Motor neuron (in vitro differentiated cells): ENCODE measurements at regions not wholly inside any gene's neighbourhood (a gene's known extent, or its start where the extent isn't known, plus 50 kb on each side); places are given as distances from the start of the nearest gene placed in this dataset.

Experiments used
- ATAC-seq, 8 experiments: fragments of 200-7000 bp; cut with Tn5 transposase; replicated peaks in 6 of 8; 2 replicates each; pipeline ENCODE4 v1.8.0; 2021; ENCODE audit warnings: mild to moderate bottlenecking in 8 of 8, moderate library complexity in 8 of 8
- H3K27ac ChIP-seq, 2 donors: fragments of 250-450 bp; sonication (Bioruptor Pico); 2 replicates each; pipeline ENCODE4 v1.9.0; 2021; ENCODE audit warnings: antibody characterized with exemption in 2 of 2, mild to moderate bottlenecking in 2 of 2, moderate library complexity in 1 of 2
- H3K4me1 ChIP-seq, 2 donors: fragments of 250-450 bp; sonication (Bioruptor Pico); replicated peaks in 1 of 2; 2 replicates each; pipeline ENCODE4 v1.6.1; 2021; ENCODE audit warnings: antibody characterized with exemption in 2 of 2, mild to moderate bottlenecking in 2 of 2, moderate library complexity in 1 of 2
- H3K4me3 ChIP-seq, 5 donors: fragments of 250-450 bp; sonication (Bioruptor Pico); 2 replicates each; pipeline ENCODE4 v1.9.0; 2021; ENCODE audit warnings: antibody characterized with exemption in 5 of 5, mild to moderate bottlenecking in 5 of 5, moderate library complexity in 4 of 5
- WGBS, 10 experiments: fragments of 450-650 bp; shearing (Covaris generic); methylation state at CpG; one replicate each; pipeline ENCODE4 v1.0.0; 2022; 5-methylcytosine and 5-hydroxymethylcytosine counted together
- in situ Hi-C, 9 experiments: fragments of 400-800 bp; cut with MboI; loops; one replicate each; pipeline ENCODE4 v1.15.0; 2021; ENCODE audit warnings: low sequenced_read_pairs in 9 of 9, low pct_unique_long_range_greater_than_20kb in 2 of 9; ENCODE audit not compliant: unreplicated experiment in 9 of 9

- in situ Hi-C loops: no loop called here
- no peaks in the 10 kb centered on the region for H3K4me1 ChIP-seq
These were observed 489.7 kb upstream of the CDH4 start for GRCh38 chr20:60762386-60762785.

GRCh38 chr20:60764328-60764727, 487.7 kb upstream of the CDH4 start:
- ATAC-seq: no peak
- H3K27ac ChIP-seq: no peak overlapping the region
- H3K4me3 ChIP-seq: no peak overlapping the region
- in situ Hi-C loops: no loop called here
- no peaks in the 10 kb centered on the region for H3K4me1 ChIP-seq
- 44 to 100% (median 92%) methylated on average over 1 to 4 of the region's 4 CpGs; no CpG with 5 or more reads in 5 of the 10 experiments for WGBS, 10 experiments

More at GRCh38 chr20:60762386-60762785, 489.7 kb upstream of the CDH4 start:
- no peak for ATAC-seq
- WGBS, 10 experiments: 40 to 100% (median 73%) methylated on average over 1 to 3 of the region's 6 CpGs; no CpG with 5 or more reads in 6 of the 10 experiments
- Histone ChIP-seq H3K27ac (no peak overlapping the region), H3K4me3 (no peak overlapping the region)

- in situ Hi-C loops: no loop called here
- H3K27ac ChIP-seq: no peak overlapping the region
- H3K4me3 ChIP-seq: no peak overlapping the region
- WGBS, 10 experiments: 33 to 94% (median 83%) methylated on average over 1 to 6 of the region's 9 CpGs; no CpG with 5 or more reads in 4 of the 10 experiments
- ATAC-seq: no peak
- no peaks in the 10 kb centered on the region for H3K4me1 ChIP-seq
These were observed 487.3 kb upstream of the CDH4 start for GRCh38 chr20:60764771-60765170.

- Histone ChIP-seq H3K4me1 (no peaks in the 10 kb centered on the region), H3K27ac (no peak overlapping the region), H3K4me3 (no peak overlapping the region)
- ATAC-seq: no peak
- in situ Hi-C loops: no loop called here
- 10 to 75% (median 60%) methylated on average over 2 to 7 of the region's 10 CpGs; no CpG with 5 or more reads in 2 of the 10 experiments for WGBS, 10 experiments
These were observed 486.1 kb upstream of the CDH4 start for GRCh38 chr20:60765821-60766403.

- WGBS, 10 experiments: 0 to 100% (median 88%) methylated on average over 1 of the region's 1 CpG
- H3K4me3 ChIP-seq: no peak overlapping the region
- in situ Hi-C loops: no loop called here
- H3K27ac ChIP-seq: no peak overlapping the region
- ATAC-seq: no peak
- H3K4me1 ChIP-seq: no peaks in the 10 kb centered on the region
These were observed 483.8 kb upstream of the CDH4 start for GRCh38 chr20:60768216-60768615.

- no peak overlapping the region for H3K27ac ChIP-seq
- no peak overlapping the region for H3K4me3 ChIP-seq
- 0 to 75% (median 43%) methylated on average over 1 to 6 of the region's 6 CpGs for WGBS, 10 experiments
- ATAC-seq: no peak
- in situ Hi-C loops: no loop called here
- H3K4me1 ChIP-seq: no peaks in the 10 kb centered on the region
These were observed 471.6 kb upstream of the CDH4 start for GRCh38 chr20:60780388-60781025.

- no peak for ATAC-seq
- WGBS, 10 experiments: 8 to 100% (median 67%) methylated on average over 1 to 2 of the region's 7 CpGs; no CpG with 5 or more reads in 3 of the 10 experiments
- Histone ChIP-seq H3K4me3 (no peak overlapping the region), H3K4me1 (no peaks in the 10 kb centered on the region), H3K27ac (no peak overlapping the region)
- in situ Hi-C loops: no loop called here
These were observed 469.0 kb upstream of the CDH4 start for GRCh38 chr20:60782959-60783625.

- no peak for ATAC-seq
- in situ Hi-C loops: no loop called here
- no peaks in the 10 kb centered on the region for H3K4me1 ChIP-seq
- no peak overlapping the region for H3K27ac ChIP-seq
- H3K4me3 ChIP-seq: no peak overlapping the region
- 11 to 78% (median 34%) methylated on average over 1 of the region's 1 CpG; no CpG with 5 or more reads in 2 of the 10 experiments for WGBS, 10 experiments
These were observed 466.8 kb upstream of the CDH4 start for GRCh38 chr20:60785301-60785700.

GRCh38 chr20:60785785-60786184, 466.3 kb upstream of the CDH4 start:
- 0 to 100% (median 75%) methylated on average over 1 to 7 of the region's 7 CpGs; no CpG with 5 or more reads in 1 of the 10 experiments for WGBS, 10 experiments
- in situ Hi-C loops: no loop called here
- no peak for ATAC-seq
- Histone ChIP-seq H3K27ac (no peak overlapping the region), H3K4me1 (no peaks in the 10 kb centered on the region), H3K4me3 (no peak overlapping the region)

- in situ Hi-C loops: no loop called here
- Histone ChIP-seq H3K4me1 (no peaks in the 10 kb centered on the region), H3K27ac (no peak overlapping the region), H3K4me3 (no peak overlapping the region)
- WGBS, 10 experiments: 90% methylated on average over 2 of the region's 4 CpGs; no CpG with 5 or more reads in 9 of the 10 experiments
- no peak for ATAC-seq
These were observed 465.3 kb upstream of the CDH4 start for GRCh38 chr20:60786686-60787217.

GRCh38 chr20:60787276-60787675, 464.8 kb upstream of the CDH4 start:
- Histone ChIP-seq H3K4me3 (no peak overlapping the region), H3K27ac (no peak overlapping the region), H3K4me1 (no peaks in the 10 kb centered on the region)
- WGBS, 10 experiments: 7 to 60% (median 32%) methylated on average over 1 to 4 of the region's 4 CpGs; no CpG with 5 or more reads in 4 of the 10 experiments
- ATAC-seq: peak in 2 of 8 experiments; percentile 36 to 78
- in situ Hi-C loops: no loop called here

- in situ Hi-C loops: no loop called here
These were observed 464.0 kb upstream of the CDH4 start for GRCh38 chr20:60788070-60788469.

GRCh38 chr20:60789399-60789798, 462.7 kb upstream of the CDH4 start:
- H3K27ac ChIP-seq: no peak overlapping the region
- 29 to 97% (median 90%) methylated on average over 2 to 7 of the region's 10 CpGs; no CpG with 5 or more reads in 2 of the 10 experiments for WGBS, 10 experiments
- H3K4me3 ChIP-seq: no peak overlapping the region
- no peaks in the 10 kb centered on the region for H3K4me1 ChIP-seq
- ATAC-seq: no peak
- in situ Hi-C loops: no loop called here

More at GRCh38 chr20:60788070-60788469, 464.0 kb upstream of the CDH4 start:
- Histone ChIP-seq H3K27ac (no peak overlapping the region), H3K4me1 (no peaks in the 10 kb centered on the region), H3K4me3 (no peak overlapping the region)
- peak in 1 of 8 experiments; percentile 15 for ATAC-seq
- WGBS, 10 experiments: 17 to 86% (median 73%) methylated on average over 1 to 3 of the region's 3 CpGs; no CpG with 5 or more reads in 2 of the 10 experiments
